ENCODE measurements at regions not wholly inside any gene's neighbourhood (a gene's known extent, or its start where the extent isn't known, plus 50 kb on each side); places are given as distances from the start of the nearest gene placed in this dataset.
A peak's percentile ranks its signal among the peaks of the same experiment; 100 is the strongest.

- Histone ChIP-seq H3K36me3 (ENCODE audit: control insufficient read depth in 3 of 3, insufficient read depth in 3 of 3, low read length in 3 of 3) (no peaks in the 10 kb centered on the region), H3K4me1 (ENCODE audit: control insufficient read depth in 3 of 3, insufficient read depth in 3 of 3, low read length in 3 of 3) (peaks cover 0 to 4% (median 0%) of the 10 kb centered on the region in 3 donors), H3K4me3 (ENCODE audit: low read length in 3 of 3) (peak overlapping the region in 1 of 3 donors; percentile 11), H3K9me3 (ENCODE audit: control insufficient read depth in 3 of 3, low read length in 3 of 3) (no peaks in the 10 kb centered on the region), H3K9ac (ENCODE audit: low read depth in 1 of 3, low read length in 3 of 3) (peak overlapping the region in 1 of 3 donors; percentile 57), H3K27ac (ENCODE audit: low read depth, low read length) (no peak overlapping the region), H3K27me3 (ENCODE audit: control insufficient read depth in 3 of 3, insufficient read depth in 3 of 3, low read length in 3 of 3) (peaks cover 0 to 2% (median 0%) of the 10 kb centered on the region in 3 donors)
These were observed 118.7 kb downstream of the VAPA start for GRCh38 chr18:10032331-10033015.

- H3K27ac ChIP-seq (ENCODE audit: low read depth, low read length), result no peak overlapping the region
- H3K36me3 ChIP-seq (ENCODE audit: control insufficient read depth in 3 of 3, insufficient read depth in 3 of 3, low read length in 3 of 3), result no peaks in the 10 kb centered on the region
- H3K27me3 ChIP-seq (ENCODE audit: control insufficient read depth in 3 of 3, insufficient read depth in 3 of 3, low read length in 3 of 3), result peaks cover 0 to 2% (median 0%) of the 10 kb centered on the region in 3 donors
- H3K9me3 ChIP-seq (ENCODE audit: control insufficient read depth in 3 of 3, low read length in 3 of 3), result no peaks in the 10 kb centered on the region
- no peak overlapping the region for H3K4me3 ChIP-seq (ENCODE audit: low read length in 3 of 3)
- H3K9ac ChIP-seq (ENCODE audit: low read depth in 1 of 3, low read length in 3 of 3), result no peak overlapping the region
- H3K4me1 ChIP-seq (ENCODE audit: control insufficient read depth in 3 of 3, insufficient read depth in 3 of 3, low read length in 3 of 3), result peaks cover 0 to 4% (median 0%) of the 10 kb centered on the region in 3 donors
These were observed 119.2 kb downstream of the VAPA start for GRCh38 chr18:10033016-10033399.

GRCh38 chr18:10035281-10035991 is 121.6 kb downstream of the VAPA start:
- peaks cover 0 to 2% (median 0%) of the 10 kb centered on the region in 3 donors for H3K27me3 ChIP-seq (ENCODE audit: control insufficient read depth in 3 of 3, insufficient read depth in 3 of 3, low read length in 3 of 3)
- H3K4me1 ChIP-seq (ENCODE audit: control insufficient read depth in 3 of 3, insufficient read depth in 3 of 3, low read length in 3 of 3), result peaks cover 0 to 4% (median 0%) of the 10 kb centered on the region in 3 donors
- H3K4me3 ChIP-seq (ENCODE audit: low read length in 3 of 3), result no peak overlapping the region
- no peaks in the 10 kb centered on the region for H3K9me3 ChIP-seq (ENCODE audit: control insufficient read depth in 3 of 3, low read length in 3 of 3)
- no peak overlapping the region for H3K27ac ChIP-seq (ENCODE audit: low read depth, low read length)
- no peaks in the 10 kb centered on the region for H3K36me3 ChIP-seq (ENCODE audit: control insufficient read depth in 3 of 3, insufficient read depth in 3 of 3, low read length in 3 of 3)
- H3K9ac ChIP-seq (ENCODE audit: low read depth in 1 of 3, low read length in 3 of 3), result no peak overlapping the region

GRCh38 chr18:10036479-10036878 is 122.7 kb downstream of the VAPA start:
- peaks cover 0 to 4% (median 0%) of the 10 kb centered on the region in 3 donors for H3K4me1 ChIP-seq (ENCODE audit: control insufficient read depth in 3 of 3, insufficient read depth in 3 of 3, low read length in 3 of 3)
- no peaks in the 10 kb centered on the region for H3K27me3 ChIP-seq (ENCODE audit: control insufficient read depth in 3 of 3, insufficient read depth in 3 of 3, low read length in 3 of 3)
- H3K4me3 ChIP-seq (ENCODE audit: low read length in 3 of 3), result no peak overlapping the region
- H3K9me3 ChIP-seq (ENCODE audit: control insufficient read depth in 3 of 3, low read length in 3 of 3), result no peaks in the 10 kb centered on the region
- H3K36me3 ChIP-seq (ENCODE audit: control insufficient read depth in 3 of 3, insufficient read depth in 3 of 3, low read length in 3 of 3), result no peaks in the 10 kb centered on the region
- H3K9ac ChIP-seq (ENCODE audit: low read depth in 1 of 3, low read length in 3 of 3), result no peak overlapping the region
- H3K27ac ChIP-seq (ENCODE audit: low read depth, low read length), result no peak overlapping the region

GRCh38 chr18:10037181-10037580 is 123.4 kb downstream of the VAPA start:
- H3K27ac ChIP-seq (ENCODE audit: low read depth, low read length), result no peak overlapping the region
- no peaks in the 10 kb centered on the region for H3K9me3 ChIP-seq (ENCODE audit: control insufficient read depth in 3 of 3, low read length in 3 of 3)

GRCh38 chr18:10038268-10038667 is 124.5 kb downstream of the VAPA start:
- H3K27me3 ChIP-seq (ENCODE audit: control insufficient read depth in 3 of 3, insufficient read depth in 3 of 3, low read length in 3 of 3), result no peaks in the 10 kb centered on the region
- no peak overlapping the region for H3K4me3 ChIP-seq (ENCODE audit: low read length in 3 of 3)
- H3K9ac ChIP-seq (ENCODE audit: low read depth in 1 of 3, low read length in 3 of 3), result no peak overlapping the region
- peaks cover 0 to 4% (median 0%) of the 10 kb centered on the region in 3 donors for H3K9me3 ChIP-seq (ENCODE audit: control insufficient read depth in 3 of 3, low read length in 3 of 3)
- H3K36me3 ChIP-seq (ENCODE audit: control insufficient read depth in 3 of 3, insufficient read depth in 3 of 3, low read length in 3 of 3), result no peaks in the 10 kb centered on the region
- no peak overlapping the region for H3K27ac ChIP-seq (ENCODE audit: low read depth, low read length)
- peaks cover 0 to 4% (median 0%) of the 10 kb centered on the region in 3 donors for H3K4me1 ChIP-seq (ENCODE audit: control insufficient read depth in 3 of 3, insufficient read depth in 3 of 3, low read length in 3 of 3)

More at GRCh38 chr18:10037181-10037580, 123.4 kb downstream of the VAPA start:
- H3K4me1 ChIP-seq (ENCODE audit: control insufficient read depth in 3 of 3, insufficient read depth in 3 of 3, low read length in 3 of 3), result peaks cover 0 to 4% (median 0%) of the 10 kb centered on the region in 3 donors
- no peaks in the 10 kb centered on the region for H3K27me3 ChIP-seq (ENCODE audit: control insufficient read depth in 3 of 3, insufficient read depth in 3 of 3, low read length in 3 of 3)
- H3K36me3 ChIP-seq (ENCODE audit: control insufficient read depth in 3 of 3, insufficient read depth in 3 of 3, low read length in 3 of 3), result no peaks in the 10 kb centered on the region
- no peak overlapping the region for H3K9ac ChIP-seq (ENCODE audit: low read depth in 1 of 3, low read length in 3 of 3)
- H3K4me3 ChIP-seq (ENCODE audit: low read length in 3 of 3), result no peak overlapping the region

GRCh38 chr18:10040287-10041011 is 126.6 kb downstream of the VAPA start:
- no peaks in the 10 kb centered on the region for H3K36me3 ChIP-seq (ENCODE audit: control insufficient read depth in 3 of 3, insufficient read depth in 3 of 3, low read length in 3 of 3)
- H3K27ac ChIP-seq (ENCODE audit: low read depth, low read length), result no peak overlapping the region
- H3K4me1 ChIP-seq (ENCODE audit: control insufficient read depth in 3 of 3, insufficient read depth in 3 of 3, low read length in 3 of 3), result peaks cover 0 to 1% (median 0%) of the 10 kb centered on the region in 3 donors
- H3K4me3 ChIP-seq (ENCODE audit: low read length in 3 of 3), result no peak overlapping the region
- no peaks in the 10 kb centered on the region for H3K27me3 ChIP-seq (ENCODE audit: control insufficient read depth in 3 of 3, insufficient read depth in 3 of 3, low read length in 3 of 3)
- H3K9me3 ChIP-seq (ENCODE audit: control insufficient read depth in 3 of 3, low read length in 3 of 3), result peaks cover 0 to 4% (median 3%) of the 10 kb centered on the region in 3 donors
- no peak overlapping the region for H3K9ac ChIP-seq (ENCODE audit: low read depth in 1 of 3, low read length in 3 of 3)

GRCh38 chr18:10041180-10041579 is 127.4 kb downstream of the VAPA start:
- Histone ChIP-seq H3K4me3 (ENCODE audit: low read length in 3 of 3) (no peak overlapping the region), H3K9ac (ENCODE audit: low read depth in 1 of 3, low read length in 3 of 3) (no peak overlapping the region), H3K27me3 (ENCODE audit: control insufficient read depth in 3 of 3, insufficient read depth in 3 of 3, low read length in 3 of 3) (no peaks in the 10 kb centered on the region), H3K27ac (ENCODE audit: low read depth, low read length) (no peak overlapping the region), H3K36me3 (ENCODE audit: control insufficient read depth in 3 of 3, insufficient read depth in 3 of 3, low read length in 3 of 3) (no peaks in the 10 kb centered on the region), H3K4me1 (ENCODE audit: control insufficient read depth in 3 of 3, insufficient read depth in 3 of 3, low read length in 3 of 3) (no peaks in the 10 kb centered on the region), H3K9me3 (ENCODE audit: control insufficient read depth in 3 of 3, low read length in 3 of 3) (peaks cover 0 to 4% (median 3%) of the 10 kb centered on the region in 3 donors)

- Histone ChIP-seq H3K9ac (ENCODE audit: low read depth in 1 of 3, low read length in 3 of 3) (no peak overlapping the region), H3K4me1 (ENCODE audit: control insufficient read depth in 3 of 3, insufficient read depth in 3 of 3, low read length in 3 of 3) (no peaks in the 10 kb centered on the region), H3K27me3 (ENCODE audit: control insufficient read depth in 3 of 3, insufficient read depth in 3 of 3, low read length in 3 of 3) (no peaks in the 10 kb centered on the region), H3K9me3 (ENCODE audit: control insufficient read depth in 3 of 3, low read length in 3 of 3) (peaks cover 0 to 4% (median 3%) of the 10 kb centered on the region in 3 donors), H3K4me3 (ENCODE audit: low read length in 3 of 3) (no peak overlapping the region), H3K36me3 (ENCODE audit: control insufficient read depth in 3 of 3, insufficient read depth in 3 of 3, low read length in 3 of 3) (no peaks in the 10 kb centered on the region), H3K27ac (ENCODE audit: low read depth, low read length) (no peak overlapping the region)
These were observed 128.7 kb downstream of the VAPA start for GRCh38 chr18:10042492-10042891.

Data from skeletal muscle tissue (tissue), 3 donors.